MCF 10A (cell line): ENCODE measurements at regions not wholly inside any gene's neighbourhood (a gene's known extent, or its start where the extent isn't known, plus 50 kb on each side); places are given as distances from the start of the nearest gene placed in this dataset.
A peak's percentile ranks its signal among the peaks of the same experiment; 100 is the strongest.

Experiments
- BruUV-seq: library from RNA; stranded (reverse); fragments of 400-500 nt; replicated peaks from 2 replicates; lab custom pipeline; 2021; lab: Mats Ljungman, UMichigan
- CTCF ChIA-PET: fragments of 300-600 bp; sonication (Branson Sonifier 250); formaldehyde crosslinking; extraction: SDS; loops from one replicate; lab custom pipeline; 2021; ENCODE audit warnings: antibody characterized with exemption, inconsistent platforms; lab: Yijun Ruan, JAX
- POLR2A ChIA-PET: fragments of 300-600, 350-650 bp; sonication (Branson Sonifier 250); formaldehyde crosslinking; extraction: SDS; loops from one replicate; lab custom pipeline; 2020; ENCODE audit warnings: antibody characterized with exemption, inconsistent platforms; lab: Yijun Ruan, JAX
- DNase-seq: peaks from one replicate; pipeline ENCODE4 v3.0.0-alpha.2; 2018; ENCODE audit not compliant: unreplicated experiment
- H3K27ac Mint-ChIP-seq: one replicate; pipeline ENCODE4 v1.8.0; 2022; ENCODE audit warnings: mild to moderate bottlenecking, low read depth, mixed read lengths; ENCODE audit not compliant: unreplicated experiment
- H3K27me3 Mint-ChIP-seq: one replicate; pipeline ENCODE4 v1.8.0; 2022; ENCODE audit warnings: mixed read lengths; ENCODE audit not compliant: insufficient read depth, unreplicated experiment
- H3K36me3 Mint-ChIP-seq: one replicate; pipeline ENCODE4 v1.8.0; 2022; ENCODE audit warnings: mild to moderate bottlenecking, moderate library complexity, mixed read lengths; ENCODE audit not compliant: insufficient read depth, unreplicated experiment
- H3K4me1 Mint-ChIP-seq: one replicate; pipeline ENCODE4 v1.8.0; 2022; ENCODE audit warnings: mixed read lengths; ENCODE audit not compliant: insufficient read depth, unreplicated experiment
- H3K4me3 Mint-ChIP-seq: one replicate; pipeline ENCODE4 v1.8.0; 2022; ENCODE audit warnings: mild to moderate bottlenecking, moderate library complexity, mixed read lengths; ENCODE audit not compliant: unreplicated experiment
- H3K9me3 Mint-ChIP-seq: one replicate; pipeline ENCODE4 v1.8.0; 2022; ENCODE audit warnings: mixed read lengths; ENCODE audit not compliant: unreplicated experiment
- CTCF ChIP-seq: fragments of 200-600 bp; IDR thresholded peaks from one replicate; pipeline ENCODE4 v1.8.0; 2022; ENCODE audit warnings: antibody characterized with exemption, mild to moderate bottlenecking; ENCODE audit not compliant: unreplicated experiment
- intact Hi-C: fragments of 100-400 bp; cut with micrococcal nuclease; formaldehyde crosslinking; loops from 2 replicates; pipeline ENCODE4 v1.14.1; 2022

- DNase-seq, result peak; percentile 39
- intact Hi-C loops, result no loop called here
- BruUV-seq, result no TSS peak
- H3K4me3 Mint-ChIP-seq, result no peak overlapping the region
- POLR2A ChIA-PET, result interaction anchor here (0.6 to 1.2 kb wide), 4 partner anchors 29 to 313 kb away, joined by 3 to 4 read pairs (median 3); no protein-coding TSS in a partner anchor
- peak; percentile 32 for TF ChIP-seq CTCF
- H3K9me3 Mint-ChIP-seq, result peaks cover 14% of the 10 kb centered on the region
- H3K27me3 Mint-ChIP-seq, result no peaks in the 10 kb centered on the region
- no peaks in the 10 kb centered on the region for H3K4me1 Mint-ChIP-seq
- no peaks in the 10 kb centered on the region for H3K36me3 Mint-ChIP-seq
- CTCF ChIA-PET, result interaction anchor here (0.5 to 4.9 kb wide), 15 partner anchors 8 to 337 kb away, joined by 3 to 25 read pairs (median 4); partner anchors contain the start of gene SRD5A3
- H3K27ac Mint-ChIP-seq, result peak overlapping the region; percentile 36
Measured at GRCh38 chr4:55008166-55009056, 117.0 kb downstream of the KDR start.

- Mint-ChIP-seq H3K4me3 (no peak overlapping the region), H3K27me3 (no peaks in the 10 kb centered on the region), H3K27ac (no peak overlapping the region), H3K36me3 (no peaks in the 10 kb centered on the region), H3K4me1 (peaks cover 15% of the 10 kb centered on the region), H3K9me3 (peaks cover 14% of the 10 kb centered on the region)
- TF ChIP-seq CTCF, result no peak
- BruUV-seq, result no TSS peak
- ChIA-PET POLR2A (interaction anchor here (0.6 kb wide), 1 partner anchor 169 kb away, joined by 3 read pairs; no protein-coding TSS in a partner anchor), CTCF (interaction anchor here (0.6 to 4.9 kb wide), 4 partner anchors 27 to 562 kb away, joined by 3 to 25 read pairs (median 3); no protein-coding TSS in a partner anchor)
- intact Hi-C loops, result no loop called here
- no peak for DNase-seq
Measured at GRCh38 chr4:55005910-55006309, 119.5 kb downstream of the KDR start.

GRCh38 chr4:55004831-55005230 lies 120.6 kb downstream of the KDR start:
- ChIA-PET CTCF (interaction anchor here (0.5 to 1.0 kb wide), 4 partner anchors 15 to 341 kb away, joined by 3 to 6 read pairs (median 4); no protein-coding TSS in a partner anchor), POLR2A (no interaction called here)
- peaks cover 18% of the 10 kb centered on the region for H3K4me1 Mint-ChIP-seq
- no peaks in the 10 kb centered on the region for H3K27me3 Mint-ChIP-seq
- no peak overlapping the region for H3K27ac Mint-ChIP-seq
- intact Hi-C loops, result no loop called here
- no peak overlapping the region for H3K4me3 Mint-ChIP-seq
- TF ChIP-seq CTCF, result no peak
- H3K36me3 Mint-ChIP-seq, result no peaks in the 10 kb centered on the region
- BruUV-seq, result no TSS peak
- no peak for DNase-seq
- H3K9me3 Mint-ChIP-seq, result peaks cover 6% of the 10 kb centered on the region

GRCh38 chr4:55002431-55002830 lies 123.0 kb downstream of the KDR start:
- peaks cover 26% of the 10 kb centered on the region for H3K4me1 Mint-ChIP-seq
- DNase-seq, result no peak
- no peak overlapping the region for H3K27ac Mint-ChIP-seq
- POLR2A ChIA-PET, result interaction anchor here (0.6 to 2.1 kb wide), 4 partner anchors 16 to 393 kb away, joined by 3 to 6 read pairs (median 4); no protein-coding TSS in a partner anchor
- CTCF ChIA-PET, result interaction anchor here (0.5 to 2.8 kb wide), 14 partner anchors 15 to 545 kb away, joined by 3 to 26 read pairs (median 3); partner anchors contain the start of genes CLOCK and SRD5A3
- no peaks in the 10 kb centered on the region for H3K36me3 Mint-ChIP-seq
- intact Hi-C loops, result no loop called here
- no TSS peak for BruUV-seq
- no peak for TF ChIP-seq CTCF
- no peak overlapping the region for H3K4me3 Mint-ChIP-seq
- no peaks in the 10 kb centered on the region for H3K27me3 Mint-ChIP-seq
- H3K9me3 Mint-ChIP-seq, result no peaks in the 10 kb centered on the region
